Natural killer cell (primary cell): ENCODE measurements at regions not wholly inside any gene's neighbourhood (a gene's known extent, or its start where the extent isn't known, plus 50 kb on each side); places are given as distances from the start of the nearest gene placed in this dataset.

Source experiments
- ATAC-seq, 3 donors: fragments of 150-1000 bp in 2 of 3; fragments of 200-7000 bp in 1 of 3; cut with Tn5 transposase; 1 replicate in 1 of 3; 2 replicates in 2 of 3; pipeline ENCODE4 v1.10.0; 2021; ENCODE audit warnings: mild to moderate bottlenecking in 2 of 3, moderate library complexity in 2 of 3
- DNase-seq, 2 donors: peaks; one replicate each; pipeline versions ENCODE4 v3.0.0 to v3.0.0-alpha.2; 2013 to 2021; ENCODE audit warnings: mixed read lengths in 1 of 2
- H3K27ac ChIP-seq: one replicate; pipeline ENCODE4 v1.5.1; 2013; ENCODE audit warnings: mild to moderate bottlenecking, low read length
- H3K27me3 ChIP-seq: one replicate; pipeline ENCODE4 v1.6.1; 2013; ENCODE audit warnings: low read length; ENCODE audit not compliant: control insufficient read depth, insufficient read depth
- H3K36me3 ChIP-seq: one replicate; pipeline ENCODE4 v1.6.1; 2013; ENCODE audit warnings: low read length; ENCODE audit not compliant: control insufficient read depth, insufficient read depth
- H3K4me1 ChIP-seq: one replicate; pipeline ENCODE4 v1.6.1; 2013; ENCODE audit warnings: low read length; ENCODE audit not compliant: control insufficient read depth, insufficient read depth
- H3K4me3 ChIP-seq: one replicate; pipeline ENCODE4 v1.5.1; 2013; ENCODE audit warnings: low read length
- H3K9me3 ChIP-seq: one replicate; pipeline ENCODE4 v1.6.1; 2013; ENCODE audit warnings: low read length; ENCODE audit not compliant: control insufficient read depth, insufficient read depth
- H3K27ac Mint-ChIP-seq, 2 donors: one replicate each; pipeline ENCODE4 v1.8.0; 2022; ENCODE audit warnings: mild to moderate bottlenecking in 2 of 2, mixed read lengths in 2 of 2, moderate library complexity in 1 of 2
- H3K27me3 Mint-ChIP-seq, 2 donors: one replicate each; pipeline ENCODE4 v1.8.0; 2022; ENCODE audit warnings: low read depth in 2 of 2, mixed read lengths in 2 of 2
- H3K36me3 Mint-ChIP-seq: one replicate; pipeline ENCODE4 v1.8.0; 2022; ENCODE audit warnings: mixed read lengths
- H3K4me1 Mint-ChIP-seq, 2 donors: one replicate each; pipeline ENCODE4 v1.8.0; 2022; ENCODE audit warnings: mixed read lengths in 2 of 2
- H3K4me3 Mint-ChIP-seq: one replicate; pipeline ENCODE4 v1.8.0; 2022; ENCODE audit warnings: mild to moderate bottlenecking, moderate library complexity, mixed read lengths
- H3K9me3 Mint-ChIP-seq, 2 donors: one replicate each; pipeline ENCODE4 v1.8.0; 2022; ENCODE audit warnings: mixed read lengths in 2 of 2
- CTCF ChIP-seq: fragments of 200-600 bp; IDR thresholded peaks from one replicate; pipeline ENCODE4 v1.8.0; 2022; ENCODE audit warnings: antibody characterized with exemption
- WGBS: methylation state at CpG from one replicate; pipeline ENCODE4 v1.1.7; 2013; ENCODE audit warnings: missing lambda C conversion rate; ENCODE audit not compliant: insufficient coverage; 5-methylcytosine and 5-hydroxymethylcytosine counted together
- intact Hi-C: fragments of 100-400 bp; cut with micrococcal nuclease; formaldehyde crosslinking; loops from one replicate; pipeline ENCODE4 v1.14.2; 2022

GRCh38 chr15:39282663-39283208, 298.1 kb upstream of the THBS1 start:
- peaks cover 26 to 57% of the 10 kb centered on the region in 2 donors for H3K27me3 Mint-ChIP-seq
- DNase-seq = no peak
- H3K36me3 Mint-ChIP-seq = no peaks in the 10 kb centered on the region
- Histone ChIP-seq H3K9me3 (no peaks in the 10 kb centered on the region), H3K27ac (no peak overlapping the region), H3K4me3 (no peak overlapping the region), H3K4me1 (no peaks in the 10 kb centered on the region), H3K36me3 (no peaks in the 10 kb centered on the region), H3K27me3 (peaks cover 2% of the 10 kb centered on the region)
- TF ChIP-seq CTCF = no peak
- no peak for ATAC-seq
- WGBS = 75% methylated on average over 4 of the region's 4 CpGs
- no peaks in the 10 kb centered on the region for H3K9me3 Mint-ChIP-seq
- H3K4me1 Mint-ChIP-seq = no peaks in the 10 kb centered on the region
- no peak overlapping the region for H3K27ac Mint-ChIP-seq
- intact Hi-C loops = no loop called here
- no peak overlapping the region for H3K4me3 Mint-ChIP-seq

GRCh38 chr15:39283531-39283930, 297.3 kb upstream of the THBS1 start:
- DNase-seq (no peak), ATAC-seq (no peak)
- no peaks in the 10 kb centered on the region for H3K4me1 Mint-ChIP-seq
- peaks cover 28 to 58% of the 10 kb centered on the region in 2 donors for H3K27me3 Mint-ChIP-seq
- intact Hi-C loops = no loop called here
- H3K36me3 Mint-ChIP-seq = no peaks in the 10 kb centered on the region
- Histone ChIP-seq H3K4me3 (no peak overlapping the region), H3K27ac (no peak overlapping the region), H3K36me3 (no peaks in the 10 kb centered on the region), H3K4me1 (no peaks in the 10 kb centered on the region), H3K27me3 (peaks cover 2% of the 10 kb centered on the region), H3K9me3 (no peaks in the 10 kb centered on the region)
- no peak overlapping the region for H3K27ac Mint-ChIP-seq
- H3K9me3 Mint-ChIP-seq = no peaks in the 10 kb centered on the region
- no peak overlapping the region for H3K4me3 Mint-ChIP-seq
- TF ChIP-seq CTCF = no peak

GRCh38 chr15:39285071-39285470, 295.8 kb upstream of the THBS1 start:
- intact Hi-C loops = no loop called here
- TF ChIP-seq CTCF = no peak
- WGBS = 95% methylated on average over 2 of the region's 3 CpGs
- peaks cover 2% of the 10 kb centered on the region for H3K27me3 ChIP-seq
- ATAC-seq (no peak), DNase-seq (no peak)
- Mint-ChIP-seq H3K27ac (no peak overlapping the region), H3K4me1 (no peaks in the 10 kb centered on the region), H3K4me3 (no peak overlapping the region), H3K9me3 (no peaks in the 10 kb centered on the region), H3K27me3 (peaks cover 30 to 58% of the 10 kb centered on the region in 2 donors), H3K36me3 (no peaks in the 10 kb centered on the region)
- no peaks in the 10 kb centered on the region for H3K9me3 ChIP-seq
- no peak overlapping the region for H3K27ac ChIP-seq
- no peaks in the 10 kb centered on the region for H3K4me1 ChIP-seq
- no peak overlapping the region for H3K4me3 ChIP-seq
- H3K36me3 ChIP-seq = no peaks in the 10 kb centered on the region

GRCh38 chr15:39285663-39286062, 295.2 kb upstream of the THBS1 start:
- intact Hi-C loops = no loop called here
- ATAC-seq (no peak), DNase-seq (no peak)
- no peaks in the 10 kb centered on the region for H3K4me1 ChIP-seq
- no peak overlapping the region for H3K27ac ChIP-seq
- Mint-ChIP-seq H3K27ac (no peak overlapping the region), H3K9me3 (no peaks in the 10 kb centered on the region), H3K4me1 (no peaks in the 10 kb centered on the region), H3K36me3 (no peaks in the 10 kb centered on the region), H3K27me3 (peaks cover 30 to 58% of the 10 kb centered on the region in 2 donors), H3K4me3 (no peak overlapping the region)
- H3K36me3 ChIP-seq = no peaks in the 10 kb centered on the region
- H3K4me3 ChIP-seq = no peak overlapping the region
- no peak for TF ChIP-seq CTCF
- peaks cover 2% of the 10 kb centered on the region for H3K27me3 ChIP-seq
- H3K9me3 ChIP-seq = no peaks in the 10 kb centered on the region
